ENCODE measurements at regions not wholly inside any gene's neighbourhood (a gene's known extent, or its start where the extent isn't known, plus 50 kb on each side); places are given as distances from the start of the nearest gene placed in this dataset.

DNA sequence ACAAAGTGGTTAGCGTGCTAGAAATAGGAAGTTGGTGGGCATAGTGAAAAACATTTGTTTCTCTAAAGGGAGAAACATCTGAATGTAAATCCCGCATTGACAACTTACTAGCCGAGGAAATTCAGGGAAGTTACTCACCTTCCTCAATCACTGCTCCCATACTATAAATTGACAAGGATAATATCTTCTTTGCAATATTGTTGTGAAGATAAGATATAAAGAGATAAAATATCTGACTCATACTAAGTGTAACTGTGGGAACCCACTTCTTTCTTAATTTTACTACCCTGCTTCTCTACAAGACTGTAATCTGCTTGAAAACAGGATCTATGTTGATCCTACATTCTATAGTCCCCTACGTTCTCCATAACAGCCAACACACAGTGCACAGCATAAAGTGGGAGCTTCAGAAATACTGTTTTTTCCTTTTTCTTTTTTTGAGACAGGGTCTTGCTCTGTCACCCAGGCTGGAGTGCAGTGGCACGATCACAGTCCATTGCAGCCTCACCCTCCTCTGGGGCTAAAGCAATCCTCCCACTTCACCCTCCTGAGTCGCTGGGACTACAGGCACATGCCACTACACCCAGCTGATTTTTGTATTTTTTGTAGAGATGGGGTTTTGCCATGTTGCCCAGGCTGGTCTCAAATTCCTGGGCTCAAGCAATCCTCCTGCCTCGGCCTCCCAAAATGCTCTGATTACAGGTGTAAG is 57.4 kb upstream of the C1orf21 start:
- DNase-seq, result no peak

DNA sequence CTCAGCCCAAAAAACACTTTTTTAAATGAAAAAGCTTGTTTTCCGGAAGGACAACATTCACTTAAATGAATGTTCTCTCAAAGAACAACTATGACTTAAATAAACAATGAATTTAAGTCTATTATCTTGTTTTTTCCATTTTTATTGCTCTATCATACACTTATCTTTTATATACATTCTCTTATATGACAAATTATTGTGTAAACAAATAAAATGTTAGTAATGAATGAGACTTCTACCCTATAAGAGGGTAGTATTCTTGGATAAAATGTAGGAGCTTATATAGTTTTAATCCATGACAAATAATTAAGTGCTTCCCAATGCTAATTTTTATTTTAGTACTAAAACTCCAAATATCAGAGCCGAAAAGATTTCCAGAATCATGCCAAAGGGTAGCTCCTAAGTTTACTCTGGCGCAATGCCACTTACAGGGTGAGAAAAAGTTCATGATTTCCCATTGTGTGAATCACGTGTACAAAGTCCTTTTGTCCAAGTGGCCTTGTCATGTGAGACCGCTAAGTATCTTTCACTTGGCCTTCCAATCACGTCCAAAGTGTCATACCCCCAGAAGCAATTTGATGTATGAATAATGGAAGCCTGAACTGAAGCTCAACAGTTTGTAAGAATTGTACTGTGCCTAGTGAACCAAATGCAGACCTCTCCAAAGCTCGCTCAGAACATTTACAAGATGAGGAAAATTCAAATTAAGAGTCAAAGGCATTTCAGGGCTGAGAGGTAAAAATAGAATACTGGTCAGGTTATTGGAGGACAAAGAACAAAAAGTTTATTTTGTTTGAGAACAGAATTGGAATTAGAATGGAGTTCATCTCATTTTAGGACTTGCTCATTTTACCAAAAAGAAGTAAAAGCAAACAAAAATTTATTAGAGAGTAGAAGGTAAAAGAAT is 56.6 kb upstream of the C1orf21 start:
- DNase-seq, result peak; percentile 18

DNA sequence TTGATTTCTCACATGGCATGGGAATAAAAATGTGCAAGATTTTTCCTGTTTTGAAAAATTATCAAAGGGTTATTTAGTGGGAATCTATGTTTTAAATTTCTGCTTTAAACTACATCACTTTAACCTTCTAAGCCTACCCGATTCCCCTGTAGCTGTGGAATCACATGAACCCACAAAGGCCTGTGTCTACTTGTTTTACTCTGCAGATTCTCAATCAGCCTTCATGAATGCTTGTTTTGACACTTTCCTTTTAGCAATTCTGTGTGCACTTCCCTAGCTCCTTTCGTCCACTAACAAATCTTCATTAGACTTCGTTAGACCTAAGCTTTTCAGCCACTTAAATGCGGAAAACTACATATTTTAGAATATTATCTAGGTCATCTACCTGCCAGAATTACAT is 56.0 kb upstream of the C1orf21 start:
- no peak for DNase-seq
